Epidermal melanocyte (primary cell): ENCODE measurements at regions not wholly inside any gene's neighbourhood (a gene's known extent, or its start where the extent isn't known, plus 50 kb on each side); places are given as distances from the start of the nearest gene placed in this dataset.

Source experiments
- DNase-seq: peaks from one replicate; pipeline ENCODE4 v3.0.0; 2011; ENCODE audit warnings: low spot score; ENCODE audit not compliant: insufficient read length

DNA sequence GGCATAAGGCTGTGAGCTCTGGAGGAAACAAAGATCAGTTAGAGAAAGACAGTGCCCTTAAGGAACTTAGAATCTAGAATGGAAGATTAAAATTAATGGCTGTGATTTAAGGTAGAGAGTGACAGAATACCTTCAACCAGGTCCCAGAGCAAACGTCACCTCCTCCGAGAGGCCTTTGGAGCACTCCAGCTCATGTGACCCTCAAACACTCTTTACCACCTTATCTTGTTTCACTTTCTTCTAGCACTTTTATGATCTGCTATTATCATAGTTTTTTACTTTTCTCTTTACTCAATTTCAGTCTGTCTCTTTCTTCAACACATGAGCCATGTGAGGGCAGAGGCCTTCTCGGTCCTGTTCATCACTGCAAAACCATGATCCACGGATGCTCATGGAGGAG, 187.0 kb downstream of the SMIM20 start:
- no peak for DNase-seq

DNA sequence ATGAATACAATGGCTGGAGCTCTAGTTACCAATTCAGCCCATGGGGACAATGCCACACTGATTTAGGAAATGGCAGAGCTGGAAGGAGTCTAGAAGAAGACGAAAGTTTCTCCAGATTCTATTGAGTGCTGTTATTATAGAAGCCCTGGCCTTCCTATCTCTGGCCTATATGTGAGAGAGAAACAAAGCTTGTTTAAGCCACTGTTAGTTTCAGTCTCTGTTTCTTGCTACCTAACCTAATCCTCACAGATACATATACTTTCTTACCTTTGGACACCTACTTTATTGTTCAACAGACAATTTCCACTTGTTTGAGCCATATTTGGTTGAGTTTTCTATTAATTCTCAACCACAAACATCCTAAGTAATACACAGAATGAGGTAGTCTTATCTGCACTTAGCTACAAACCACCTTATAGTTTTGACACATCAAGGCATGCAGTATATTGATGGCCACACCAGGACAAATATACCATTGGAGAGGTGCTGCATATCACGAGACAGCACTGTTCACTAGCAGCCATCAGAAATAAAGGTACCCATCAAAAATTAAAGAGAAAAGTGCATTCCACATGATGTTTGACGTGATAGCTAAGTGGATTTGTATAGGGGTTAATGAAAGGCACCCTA, 190.2 kb downstream of the SMIM20 start:
- DNase-seq, result no peak

DNA sequence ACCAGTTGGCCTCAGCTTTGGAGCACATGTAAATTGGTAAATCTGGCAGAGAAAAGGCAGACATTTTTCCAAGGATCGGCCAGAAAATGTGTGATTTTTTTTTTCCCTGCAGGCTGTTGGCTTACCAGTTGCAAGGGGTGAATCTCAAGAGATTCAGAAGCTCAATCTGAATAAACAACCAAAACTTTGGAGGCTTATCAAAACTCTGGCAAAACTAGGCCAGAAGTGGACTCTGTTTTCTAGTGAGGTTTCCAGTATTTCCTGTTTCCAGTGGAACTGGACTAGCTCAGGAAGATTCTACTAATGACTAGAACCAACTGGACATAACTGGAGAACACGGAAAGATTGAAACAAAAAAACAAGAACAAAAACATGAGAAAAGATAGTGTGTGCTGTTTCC, 191.3 kb downstream of the SMIM20 start:
- no peak for DNase-seq

DNA sequence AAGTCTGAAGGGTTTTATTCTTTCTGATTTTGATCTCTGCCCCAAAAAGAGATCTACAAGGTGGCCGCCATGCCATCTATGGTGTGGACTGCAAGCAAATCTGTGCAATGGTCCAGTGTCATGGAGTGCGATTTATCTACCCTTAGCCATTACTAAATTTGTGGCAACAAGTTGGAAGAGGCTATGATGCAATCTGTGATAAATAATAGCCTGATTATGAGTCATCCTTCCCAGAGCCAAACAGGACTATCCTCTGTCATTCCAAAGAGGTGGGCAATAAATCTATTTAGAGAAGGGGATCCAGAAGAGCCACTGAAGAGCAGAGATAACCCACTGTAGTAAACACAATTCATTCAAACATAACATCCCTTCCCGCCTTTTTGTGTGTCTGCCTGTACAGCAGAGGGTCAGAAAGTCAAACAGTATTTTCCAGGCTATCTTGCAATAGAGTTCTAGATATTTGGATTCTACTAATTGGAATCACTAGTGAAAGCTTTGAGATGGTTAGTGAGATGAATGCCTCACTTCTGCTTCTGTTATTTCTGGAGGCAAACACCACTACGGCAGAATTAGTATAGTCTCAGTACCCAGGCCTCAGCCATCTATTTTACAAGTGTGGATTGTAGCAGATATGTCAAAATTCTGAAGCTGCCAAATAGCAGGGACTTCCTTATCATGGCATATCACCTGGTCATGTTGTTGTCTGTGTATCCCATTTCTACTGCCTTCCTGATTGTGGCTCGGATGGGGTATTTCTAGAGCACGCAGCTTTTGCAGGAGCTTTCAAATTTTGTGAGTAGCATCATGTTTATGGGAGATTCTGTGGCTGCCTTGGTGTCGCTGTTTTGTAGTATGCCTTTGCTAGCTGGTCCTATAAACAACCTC, 192.0 kb downstream of the SMIM20 start:
- no peak for DNase-seq

DNA sequence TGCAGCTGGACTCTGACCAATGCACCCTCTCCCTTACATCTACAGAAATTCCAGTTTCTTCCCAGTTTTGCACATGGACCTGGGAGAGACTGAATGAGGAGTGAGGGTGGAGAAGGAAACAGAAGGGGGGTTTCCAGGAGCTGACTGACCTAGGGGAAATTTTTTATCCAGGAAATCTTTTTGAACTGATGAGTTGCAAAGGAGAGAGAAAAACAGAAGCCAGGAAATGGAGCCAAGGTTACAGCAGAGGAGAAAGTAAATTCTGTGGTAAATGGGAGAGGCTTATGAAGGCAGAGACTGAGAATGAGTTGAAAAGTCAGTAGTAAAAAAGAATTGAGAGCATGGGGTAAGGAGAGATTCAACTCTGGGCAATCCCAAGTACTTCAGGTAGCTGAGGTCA, 192.8 kb downstream of the SMIM20 start:
- DNase-seq, result no peak

DNA sequence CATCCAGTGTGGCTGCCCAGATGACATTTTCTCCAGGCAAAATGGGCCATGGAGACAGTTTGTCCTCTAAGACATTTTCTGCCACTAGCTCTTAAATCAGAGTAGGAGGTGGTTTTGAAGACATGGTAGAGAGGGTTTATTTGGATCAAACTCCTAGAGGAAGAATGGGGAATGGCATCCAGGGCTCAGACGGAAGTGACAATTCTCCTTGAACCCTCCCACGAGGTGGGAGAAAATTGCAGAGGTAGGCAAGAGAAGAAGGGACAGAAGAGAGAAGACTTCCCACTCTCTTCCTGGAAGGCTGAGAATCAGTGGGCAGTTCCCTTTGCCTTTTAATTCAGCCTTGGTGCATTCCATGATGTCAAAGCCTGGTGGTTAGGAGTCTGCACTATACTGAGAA, 194.0 kb downstream of the SMIM20 start:
- no peak for DNase-seq

DNA sequence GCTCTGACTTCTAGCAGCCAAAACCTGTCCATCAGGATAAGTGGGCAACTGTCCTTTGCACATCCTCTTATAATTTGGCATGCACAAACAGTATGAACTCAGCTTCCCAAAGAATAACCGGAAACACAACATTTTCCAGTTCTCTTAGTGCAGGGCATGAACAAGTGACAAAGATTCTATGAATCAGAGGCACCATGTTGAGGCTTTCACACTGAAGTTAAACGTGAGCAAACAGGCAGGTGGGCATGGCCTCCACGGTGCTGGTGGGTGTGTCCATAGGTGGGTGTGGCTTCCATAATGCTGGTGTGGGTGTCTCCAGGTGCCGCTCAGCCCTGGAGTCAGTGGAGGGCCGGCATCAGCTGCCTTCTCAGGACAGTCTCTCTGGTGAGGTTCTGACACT, 196.5 kb downstream of the SMIM20 start:
- DNase-seq, result no peak

DNA sequence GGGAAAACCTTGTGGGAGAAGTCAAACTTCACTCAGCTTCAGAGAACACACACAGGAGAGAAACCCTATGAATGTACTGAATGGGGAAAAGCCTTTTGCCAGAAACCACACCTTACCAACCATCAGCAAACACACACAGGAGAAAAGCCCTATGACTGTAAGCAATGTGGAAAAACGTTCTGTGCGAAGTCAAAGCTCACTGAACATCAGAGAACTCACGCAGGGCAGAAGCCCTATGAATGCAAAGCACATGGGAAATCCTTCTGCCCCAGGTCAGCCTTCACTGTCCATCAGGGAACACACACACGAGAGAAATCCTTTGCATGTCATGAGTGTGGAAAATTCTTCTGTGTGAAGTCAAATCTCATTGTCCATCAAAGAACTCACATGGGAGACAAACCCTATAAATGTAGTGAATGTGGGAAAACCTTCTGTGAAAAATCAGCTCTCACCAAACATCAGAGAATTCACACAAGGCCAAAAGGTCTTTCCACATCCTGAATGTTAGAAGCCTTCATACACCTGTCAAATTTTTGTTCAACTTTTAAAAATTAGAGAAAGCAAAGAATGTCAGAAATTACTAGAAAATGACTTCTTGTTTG, 199.4 kb downstream of the SMIM20 start:
- DNase-seq, result no peak

DNA sequence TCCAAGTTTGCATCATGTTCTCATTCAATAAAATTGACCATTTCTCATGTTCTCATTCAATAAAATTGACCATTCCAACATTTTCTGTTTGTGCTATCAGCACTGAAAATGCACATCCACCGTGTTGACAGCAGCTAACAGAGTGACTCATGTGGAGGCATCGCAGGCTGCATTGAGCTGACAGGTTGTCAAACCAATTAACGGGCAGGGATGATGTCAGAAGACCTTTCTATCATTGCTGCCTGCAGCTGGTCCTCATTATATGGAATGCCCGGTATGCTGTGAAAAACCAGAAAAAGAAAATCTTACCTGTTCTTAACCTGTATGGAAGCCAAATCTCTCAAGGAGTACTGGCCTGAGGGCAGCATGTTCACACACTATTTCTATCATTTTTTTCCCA, 202.0 kb downstream of the SMIM20 start:
- DNase-seq, result no peak

DNA sequence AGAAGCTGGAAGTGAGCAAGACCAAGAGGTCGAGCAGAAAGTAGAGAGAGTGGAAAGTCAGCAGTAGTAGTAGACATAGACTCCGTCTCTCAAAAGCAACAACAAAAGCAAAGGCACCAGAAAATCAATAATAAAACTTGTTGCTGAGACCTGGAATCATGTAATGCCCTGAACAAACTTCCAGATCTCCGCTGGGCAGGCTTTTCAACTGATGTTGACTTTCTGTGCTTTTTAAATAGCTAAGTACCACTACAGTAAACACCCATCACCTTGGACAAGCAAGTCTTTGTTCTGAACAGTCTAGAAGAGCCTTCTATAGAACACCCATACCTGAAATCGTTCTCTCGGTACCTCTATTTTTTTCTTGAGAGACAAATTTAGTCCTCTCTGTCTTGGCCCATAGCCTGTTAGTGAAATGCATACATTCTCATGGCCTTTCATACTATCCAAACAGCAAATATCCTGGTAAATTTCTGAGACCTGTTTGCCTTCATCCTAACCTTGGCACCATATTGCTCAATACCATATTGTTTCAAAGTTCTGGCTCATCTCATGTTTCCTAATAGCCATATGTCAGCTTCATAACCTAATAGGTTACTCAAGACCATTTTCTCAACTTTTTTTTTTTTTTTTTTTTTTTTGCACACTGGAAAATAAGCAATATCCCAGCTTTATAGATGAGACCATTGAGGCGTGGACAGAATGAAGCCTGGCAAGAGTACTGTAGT, 200.6 kb upstream of the RBPJ start:
- DNase-seq, result no peak

DNA sequence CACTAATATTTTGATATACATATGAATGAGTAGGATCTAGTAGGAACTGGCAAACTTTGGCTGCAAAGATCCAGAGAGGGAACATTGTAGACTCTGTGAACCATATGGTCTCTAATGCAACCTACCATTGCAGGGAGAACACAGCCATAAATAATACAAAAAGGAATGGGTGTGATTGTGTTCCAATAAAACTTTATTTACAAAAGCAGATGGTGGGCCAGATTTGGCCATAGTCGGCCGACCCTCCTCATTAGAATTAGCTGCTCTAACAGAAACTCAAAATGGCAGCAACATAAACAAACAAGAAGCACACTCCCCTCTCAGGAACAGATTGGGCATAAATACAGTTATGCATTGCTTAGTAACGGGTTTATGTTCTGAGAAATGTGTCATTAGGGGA, 198.1 kb upstream of the RBPJ start:
- no peak for DNase-seq

DNA sequence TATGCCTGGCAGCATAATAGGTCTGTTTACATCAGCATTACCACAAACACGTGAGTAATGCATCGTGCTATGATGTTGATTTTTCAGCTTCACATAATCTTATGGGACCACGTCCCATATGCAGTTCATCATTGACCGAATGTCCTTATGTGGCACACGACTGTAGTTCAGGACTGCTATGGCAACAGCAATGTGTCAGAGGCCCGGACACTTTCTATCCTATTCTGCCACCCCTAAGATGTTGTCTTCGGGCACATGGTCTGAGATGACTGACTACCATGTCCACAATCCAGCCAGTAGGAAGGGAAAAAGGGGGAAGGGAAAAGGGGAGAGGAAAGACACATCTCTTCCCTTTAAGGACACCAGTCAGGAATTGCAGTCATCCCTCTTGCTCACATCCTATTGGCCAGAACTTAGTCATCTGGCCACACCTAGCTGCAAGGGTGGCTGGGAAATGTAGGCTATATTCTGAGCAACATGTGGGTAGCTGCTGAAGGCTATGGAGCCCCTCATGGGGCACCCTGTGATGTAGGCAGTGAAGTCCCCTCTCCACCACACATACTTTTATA, 196.0 kb upstream of the RBPJ start:
- DNase-seq, result no peak

DNA sequence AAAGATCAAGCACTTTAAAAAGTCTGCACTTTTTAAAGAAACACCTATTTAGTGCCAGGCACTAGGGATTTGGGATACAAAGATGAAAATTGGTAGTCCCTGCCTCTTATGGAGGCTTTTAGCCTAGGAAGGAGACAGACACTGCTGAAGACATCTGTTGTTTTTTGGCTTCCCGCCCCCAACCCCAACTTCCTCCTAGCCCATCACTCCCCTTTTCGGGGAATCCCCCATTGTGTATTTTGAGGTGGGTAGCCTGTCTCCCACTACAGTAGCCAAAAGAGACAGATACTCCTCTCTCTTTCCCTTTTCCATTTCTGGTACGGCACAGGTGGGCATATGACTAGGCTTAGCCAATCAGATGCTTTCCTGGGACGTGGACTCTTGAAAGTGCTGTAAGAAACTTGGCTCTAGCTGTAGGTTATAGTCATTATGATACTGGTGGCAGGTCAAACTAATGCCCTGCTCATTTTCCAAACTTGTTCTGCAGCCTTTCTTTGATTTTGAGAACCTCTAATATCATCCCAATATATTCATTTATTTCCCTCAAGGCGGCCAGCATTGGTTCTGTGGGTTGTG, 194.6 kb upstream of the RBPJ start:
- no peak for DNase-seq

DNA sequence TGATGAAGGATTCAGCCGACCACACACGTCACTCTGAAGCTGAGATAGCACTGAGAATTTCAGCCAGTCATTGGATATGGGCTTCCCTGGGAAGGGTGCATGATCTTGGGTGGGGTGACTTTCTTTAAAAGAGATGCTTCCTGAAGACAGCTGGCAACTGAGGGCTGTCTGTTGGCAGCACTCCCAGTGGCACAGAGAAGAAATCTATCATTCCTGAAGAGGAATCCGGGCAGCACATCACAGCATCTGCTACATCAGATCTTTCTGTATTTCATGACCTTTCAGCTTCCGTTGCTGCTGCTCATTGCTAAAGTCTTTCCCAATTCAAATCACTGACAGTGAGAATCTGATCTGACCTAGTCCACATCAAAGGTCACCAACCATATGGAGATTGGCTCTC, 193.8 kb upstream of the RBPJ start:
- DNase-seq, result no peak

DNA sequence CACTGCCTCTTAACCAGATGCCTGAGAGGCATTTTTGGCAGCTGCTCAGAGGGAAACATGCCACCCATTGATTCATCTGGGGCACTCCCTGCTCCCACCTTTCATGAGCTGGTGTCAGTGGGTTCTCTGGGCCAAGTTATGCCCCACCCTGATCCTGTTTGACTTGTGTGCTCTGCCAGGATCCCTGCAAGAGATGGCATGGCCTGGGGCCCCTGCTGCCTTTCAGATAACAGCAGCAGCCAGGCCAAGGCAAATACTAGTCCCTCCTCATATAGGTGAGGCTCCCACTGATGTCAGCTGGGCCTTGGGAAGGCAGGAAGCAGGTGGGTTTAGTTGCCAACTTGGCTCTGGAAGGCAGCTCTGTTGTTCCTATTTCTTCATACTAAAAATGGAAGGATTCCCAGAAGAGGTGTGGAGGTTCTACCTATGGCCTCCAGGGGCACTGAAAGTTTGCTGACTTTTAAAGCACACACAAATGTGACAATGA, 192.9 kb upstream of the RBPJ start:
- DNase-seq, result no peak

DNA sequence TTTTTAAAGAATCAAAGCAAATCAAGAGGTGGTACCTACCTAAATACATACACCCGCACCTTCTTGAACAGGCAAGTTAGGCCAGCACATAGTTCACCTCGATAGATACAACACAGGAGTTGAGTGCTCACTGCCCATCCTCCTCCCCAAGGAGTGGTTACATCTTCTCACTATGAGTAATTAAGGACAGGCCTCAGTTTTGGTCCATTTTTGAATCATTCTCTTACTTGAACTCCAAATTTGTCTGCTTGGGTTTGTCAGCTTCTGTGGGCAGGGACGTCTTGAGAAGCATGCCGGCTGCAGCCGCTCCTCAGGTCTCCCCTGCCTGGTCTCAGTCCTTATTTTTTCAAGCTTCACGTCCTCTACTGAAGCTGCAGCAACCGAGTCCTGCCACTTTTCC, 190.6 kb upstream of the RBPJ start:
- no peak for DNase-seq

DNA sequence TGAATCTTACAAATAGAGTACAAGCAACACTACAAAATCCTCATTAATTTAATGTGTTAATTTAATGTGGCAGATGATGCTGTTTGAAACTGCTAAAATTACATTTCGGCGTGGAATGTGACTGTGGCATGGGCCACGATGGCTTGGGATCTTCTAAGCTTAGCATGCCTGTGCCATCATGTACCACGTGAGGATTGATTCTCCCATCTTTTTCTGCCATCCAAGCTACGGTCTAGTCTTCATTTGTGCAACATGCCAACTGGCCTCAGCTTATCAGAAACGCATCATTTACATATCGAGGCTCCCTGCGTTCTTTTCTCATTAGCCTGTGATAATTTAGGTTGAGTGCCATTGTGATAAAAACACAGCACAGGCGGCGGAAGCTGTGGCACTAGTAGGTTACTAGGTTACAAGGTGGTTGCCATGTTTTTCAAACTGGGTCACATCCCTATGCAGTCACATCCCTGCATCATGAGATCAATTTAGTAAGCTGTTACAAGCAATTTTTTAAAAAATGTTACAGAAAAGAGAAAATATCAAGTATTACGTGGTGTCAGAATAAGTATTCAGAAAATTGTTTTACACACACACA, 189.9 kb upstream of the RBPJ start:
- no peak for DNase-seq

DNA sequence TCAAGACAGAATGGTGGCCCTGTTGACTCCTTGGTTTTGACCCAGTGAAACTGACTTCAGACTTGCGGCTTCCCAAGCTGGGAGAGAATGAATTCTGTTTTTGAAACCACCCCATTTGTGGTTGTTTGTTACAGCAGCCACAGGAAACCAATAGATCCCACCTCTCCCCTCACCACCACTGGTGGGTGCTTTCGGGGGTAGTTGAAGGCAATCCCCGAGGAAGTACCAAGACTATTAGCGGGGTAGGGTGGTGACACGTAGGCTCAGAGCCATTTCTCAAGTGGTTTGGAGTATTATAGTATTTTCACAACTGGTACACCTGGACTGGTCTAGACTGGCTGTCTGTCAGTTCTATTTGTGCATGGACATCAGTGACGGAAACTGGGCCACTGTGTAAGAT, 189.1 kb upstream of the RBPJ start:
- no peak for DNase-seq

DNA sequence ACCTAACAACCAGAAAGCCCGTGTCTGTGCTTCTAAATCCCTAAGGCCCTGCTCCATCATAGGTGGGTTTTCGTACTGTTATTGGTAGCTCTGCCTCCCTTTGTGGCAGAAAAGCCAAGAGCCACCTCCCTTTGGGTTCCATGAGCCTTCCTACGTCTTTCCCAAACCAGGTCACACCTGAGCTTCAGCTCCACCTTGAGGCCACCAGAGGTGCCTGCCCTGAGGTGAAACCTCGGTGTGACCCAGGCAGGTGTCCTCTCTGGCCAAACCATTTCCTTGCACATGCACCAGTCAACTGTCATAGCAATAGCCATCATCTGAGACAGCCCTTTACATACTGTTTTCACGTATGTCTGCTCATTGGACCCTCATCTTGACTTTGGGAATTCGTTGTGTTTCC, 188.0 kb upstream of the RBPJ start:
- DNase-seq, result no peak

DNA sequence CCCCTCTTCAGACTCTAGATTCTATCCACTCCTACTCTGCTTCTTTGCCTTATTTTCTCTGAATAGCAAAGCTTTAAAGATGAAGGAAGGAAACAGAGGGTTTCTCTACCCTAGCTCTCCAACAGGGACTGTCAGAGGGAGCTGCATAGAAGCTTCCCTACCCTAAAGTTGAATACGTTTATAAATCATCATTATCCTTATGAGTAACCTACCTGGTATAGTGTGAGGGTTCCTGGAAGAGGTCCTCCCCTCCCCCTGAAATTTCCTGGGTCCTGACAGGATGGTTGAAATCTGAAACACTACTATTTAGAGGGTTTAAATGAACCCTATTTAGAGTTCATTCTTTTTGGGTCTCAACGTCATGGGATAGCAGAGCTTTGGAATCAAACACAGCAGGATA, 187.0 kb upstream of the RBPJ start:
- DNase-seq, result no peak

DNA sequence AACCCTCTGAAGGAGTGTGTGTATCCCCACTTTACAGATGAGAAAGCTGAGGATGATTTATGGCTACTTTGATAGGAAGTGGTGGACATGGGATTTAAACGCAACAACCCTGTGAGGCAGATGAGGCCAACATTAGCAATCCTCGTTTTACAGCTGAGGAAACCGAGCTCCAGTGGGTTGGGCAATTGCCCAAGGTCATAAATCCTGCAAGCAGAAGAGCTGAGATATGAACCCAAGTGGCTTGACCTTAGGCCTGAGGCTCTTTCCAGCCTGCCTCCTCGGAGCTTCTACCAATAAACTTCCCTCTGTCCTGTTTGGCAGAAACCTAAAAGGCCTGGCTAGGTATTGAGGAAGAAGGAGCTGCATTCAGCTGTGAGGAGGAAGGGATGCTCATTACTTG, 185.5 kb upstream of the RBPJ start:
- no peak for DNase-seq
